Endothelial cell of umbilical vein (primary cell): ENCODE measurements at regions not wholly inside any gene's neighbourhood (a gene's known extent, or its start where the extent isn't known, plus 50 kb on each side); places are given as distances from the start of the nearest gene placed in this dataset.

Experiments used
- BruUV-seq: library from RNA; stranded (reverse); fragments of 400-500 nt; replicated peaks from 2 replicates; lab custom pipeline; 2021; lab: Mats Ljungman, UMichigan
- CTCF ChIA-PET: fragments of 300-600, 350-600 bp; sonication (Branson Sonifier 250); formaldehyde crosslinking; loops from one replicate; lab custom pipeline; 2021; ENCODE audit warnings: antibody characterized with exemption, inconsistent platforms; lab: Charles Lee
- POLR2A ChIA-PET: fragments of 300-600, 350-600 bp; sonication (Branson Sonifier 250); formaldehyde crosslinking; loops from one replicate; lab custom pipeline; 2021; ENCODE audit warnings: antibody characterized with exemption, inconsistent platforms; lab: Charles Lee
- DNase-seq: peaks from one replicate; pipeline ENCODE4 v3.0.0-alpha.2; 2011; ENCODE audit warnings: low read depth, low spot score
- FAIRE-seq: peaks from 2 replicates; lab custom pipeline; 2011; peaks lifted over from hg19 to GRCh38; lab: Jason Lieb, UNC
- H2AFZ ChIP-seq: 2 replicates; pipeline ENCODE4 v1.6.0; 2012; ENCODE audit warnings: low read depth, low read length, control low read depth, inconsistent platforms
- H3K27ac ChIP-seq: 2 replicates; pipeline ENCODE4 v1.5.1; 2011; ENCODE audit warnings: low read depth, mild to moderate bottlenecking, control low read depth, low read length, moderate library complexity; ENCODE audit not compliant: insufficient read depth
- H3K27me3 ChIP-seq, 2 experiments: 2 replicates each; pipeline versions ENCODE4 v1.6.0 to v1.6.1; 2011; ENCODE audit warnings: low read length in 2 of 2, mixed read lengths in 1 of 2; ENCODE audit not compliant: control insufficient read depth in 2 of 2, insufficient read depth in 2 of 2
- H3K36me3 ChIP-seq, 2 experiments: 2 replicates in 1 of 2; 3 replicates in 1 of 2; pipeline ENCODE4 v1.5.1; 2011; ENCODE audit warnings: low read length in 2 of 2, mild to moderate bottlenecking in 1 of 2, moderate library complexity in 1 of 2; ENCODE audit not compliant: control insufficient read depth in 2 of 2, insufficient read depth in 2 of 2; ENCODE audit errors: extremely low read depth in 1 of 2
- H3K4me1 ChIP-seq: 3 replicates; pipeline ENCODE4 v1.5.1; 2011; ENCODE audit warnings: mild to moderate bottlenecking, low read length; ENCODE audit not compliant: control insufficient read depth, insufficient read depth; ENCODE audit errors: extremely low read depth
- H3K4me2 ChIP-seq: 2 replicates; pipeline ENCODE4 v1.6.1; 2011; ENCODE audit warnings: low read length, control low read depth, mixed read lengths; ENCODE audit not compliant: insufficient read depth
- H3K4me3 ChIP-seq, 3 experiments: fragments of 200-600 bp in 1 of 3; sonication (generic), shearing (Covaris generic) in 1 of 3; replicated peaks in 1 of 3; 2 replicates each; pipeline ENCODE4 v1.5.1; 2011 to 2016; ENCODE audit warnings: control low read depth in 3 of 3, low read length in 3 of 3, mild to moderate bottlenecking in 2 of 3, inconsistent platforms in 1 of 3, low read depth in 1 of 3, moderate library complexity in 1 of 3; ENCODE audit not compliant: insufficient read depth in 1 of 3
- H3K79me2 ChIP-seq: 2 replicates; pipeline ENCODE4 v1.6.0; 2012; ENCODE audit warnings: low read length, inconsistent platforms; ENCODE audit not compliant: control insufficient read depth, insufficient read depth
- H3K9ac ChIP-seq: replicated peaks from 2 replicates; pipeline ENCODE3; 2011; ENCODE audit warnings: low read length, control low read depth; ENCODE audit not compliant: insufficient read depth; ENCODE audit errors: extremely low read depth
- H3K9me1 ChIP-seq: replicated peaks from 3 replicates; pipeline ENCODE4 v1.6.0; 2011; ENCODE audit warnings: mild to moderate bottlenecking, low read length; ENCODE audit not compliant: control insufficient read depth, insufficient read depth; ENCODE audit errors: extremely low read depth
- H3K9me3 ChIP-seq: replicated peaks from 2 replicates; pipeline ENCODE4 v1.5.1; 2012; ENCODE audit warnings: low read length, inconsistent platforms; ENCODE audit not compliant: control insufficient read depth, insufficient read depth
- H4K20me1 ChIP-seq: replicated peaks from 2 replicates; pipeline ENCODE3; 2011; ENCODE audit warnings: mild to moderate bottlenecking, low read length; ENCODE audit not compliant: control insufficient read depth, insufficient read depth; ENCODE audit errors: extremely low read depth
- CTCF ChIP-seq, 2 donors: IDR thresholded peaks; 1 replicate in 1 of 2; 2 replicates in 1 of 2; pipeline ENCODE4 v1.5.1; 2011; ENCODE audit warnings: low read length in 2 of 2, mild to moderate bottlenecking in 2 of 2, moderate library complexity in 2 of 2, control low read depth in 1 of 2, inconsistent platforms in 1 of 2, low read depth in 1 of 2; ENCODE audit not compliant: insufficient read depth in 1 of 2; ENCODE audit errors: extremely low read depth in 1 of 2
- EZH2 ChIP-seq: IDR thresholded peaks from 2 replicates; pipeline ENCODE4 v1.6.1; 2012; ENCODE audit warnings: borderline replicate concordance, low read depth, mild to moderate bottlenecking, moderate library complexity, low read length, inconsistent platforms; ENCODE audit not compliant: severe bottlenecking
- FOS ChIP-seq: IDR thresholded peaks from 2 replicates; pipeline ENCODE4 v1.6.1; 2011; ENCODE audit warnings: mild to moderate bottlenecking, low read length, moderate library complexity, borderline replicate concordance; ENCODE audit not compliant: insufficient read depth
- GATA2 ChIP-seq: IDR thresholded peaks from 2 replicates; pipeline ENCODE4 v1.7.0; 2011; ENCODE audit warnings: low read depth, mild to moderate bottlenecking, moderate library complexity, mixed read lengths, low read length; ENCODE audit not compliant: insufficient read length, insufficient read depth
- JUN ChIP-seq: IDR thresholded peaks from 2 replicates; pipeline ENCODE4 v1.6.1; 2011; ENCODE audit warnings: borderline replicate concordance, low read depth; ENCODE audit not compliant: insufficient read length, insufficient read depth
- MAX ChIP-seq: IDR thresholded peaks from 2 replicates; pipeline ENCODE4 v1.6.1; 2011; ENCODE audit not compliant: insufficient read depth, insufficient read length
- MYC ChIP-seq: IDR thresholded peaks from one replicate; pipeline ENCODE4 v1.6.1; 2011; ENCODE audit warnings: mild to moderate bottlenecking, low read depth, low read length
- POLR2A ChIP-seq: IDR thresholded peaks from 2 replicates; pipeline ENCODE4 v1.6.1; 2012; ENCODE audit warnings: low read depth, mild to moderate bottlenecking, control low read depth, low read length
- POLR2AphosphoS5 ChIP-seq: IDR thresholded peaks from 2 replicates; pipeline ENCODE4 v1.6.1; 2012; ENCODE audit warnings: low read depth, mild to moderate bottlenecking, control low read depth, low read length, moderate library complexity; ENCODE audit not compliant: insufficient read depth
- dilution Hi-C: fragments of 300-500 bp; cut with MboI; formaldehyde crosslinking; loops from one replicate; pipeline ENCODE4 v1.15.0; 2019; ENCODE audit warnings: low sequenced_read_pairs; ENCODE audit not compliant: extremely low pct_ligation_motif_present
- intact Hi-C: fragments of 100-400 bp; cut with micrococcal nuclease; formaldehyde crosslinking; loops from one replicate; pipeline ENCODE4 v1.10.0; 2022

- Histone ChIP-seq H3K9me1 (no peaks in the 10 kb centered on the region), H3K27me3 (no peaks in the 10 kb centered on the region), H3K36me3 (no peaks in the 10 kb centered on the region), H3K79me2 (no peaks in the 10 kb centered on the region), H3K9ac (no peak overlapping the region), H3K27ac (no peak overlapping the region), H4K20me1 (no peaks in the 10 kb centered on the region), H3K4me1 (no peaks in the 10 kb centered on the region), H2AFZ (no peak overlapping the region), H3K9me3 (no peaks in the 10 kb centered on the region), H3K4me2 (no peak overlapping the region), H3K4me3 (no peak overlapping the region)
- BruUV-seq: no TSS peak
- intact Hi-C loops: no loop called here
- dilution Hi-C loops: no loop called here
- ChIA-PET POLR2A (no interaction called here), CTCF (interaction anchor here (1.2 kb wide), 1 partner anchor 25 kb away, joined by 3 read pairs; no protein-coding TSS in a partner anchor)
- no peak for DNase-seq
- TF ChIP-seq GATA2 (no peak), POLR2AphosphoS5 (no peak), POLR2A (no peak), JUN (no peak), MAX (no peak), FOS (no peak), EZH2 (no peak), CTCF (IDR thresholded peaks at IDR 0.05; ENCODE audit: extremely low read depth in 1 of 2, insufficient read depth in 1 of 2, low read depth in 1 of 2, low read length in 2 of 2) (no peak), MYC (no peak)
- FAIRE-seq: no peak
Observed at GRCh38 chr1:116310180-116310579, 62.9 kb upstream of the ATP1A1 start.
